GM21515 (cell line): ENCODE measurements at regions not wholly inside any gene's neighbourhood (a gene's known extent, or its start where the extent isn't known, plus 50 kb on each side); places are given as distances from the start of the nearest gene placed in this dataset.
"Not testable (repeated sequence)": the region's sequence is repeated elsewhere in the genome, so short reads cannot be mapped to it uniquely, and the experiment has no call there.

ENCODE experiments used
- ATAC-seq: cut with Tn5 transposase; IDR thresholded peaks from one replicate; pipeline ENCODE4 v1.9.1; 2021; ENCODE audit not compliant: unreplicated experiment

DNA sequence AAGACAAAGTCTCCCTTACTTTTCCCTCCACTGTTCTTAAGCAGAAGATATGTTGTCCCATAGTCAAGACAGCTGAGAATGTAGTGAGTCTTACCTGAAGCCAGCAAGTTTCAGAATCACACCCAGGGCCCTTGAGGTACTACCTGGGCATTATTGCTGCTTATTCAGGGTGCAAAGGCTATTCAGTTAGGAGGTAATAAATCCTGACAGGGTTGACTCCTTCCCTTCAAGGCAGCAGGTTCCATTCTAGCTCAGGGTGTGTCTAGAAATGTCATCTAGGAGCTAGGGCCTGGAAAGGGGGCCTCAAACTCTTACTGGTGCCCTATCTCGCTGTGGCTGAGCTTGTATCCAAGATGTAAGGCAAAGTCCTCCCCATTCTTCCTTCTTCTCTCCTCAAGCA lies 259.0 kb downstream of the FAT4 start:
- no peak for ATAC-seq

- no peak for ATAC-seq
Measured at GRCh38 chr4:125582302-125582701, 267.5 kb downstream of the FAT4 start.

DNA sequence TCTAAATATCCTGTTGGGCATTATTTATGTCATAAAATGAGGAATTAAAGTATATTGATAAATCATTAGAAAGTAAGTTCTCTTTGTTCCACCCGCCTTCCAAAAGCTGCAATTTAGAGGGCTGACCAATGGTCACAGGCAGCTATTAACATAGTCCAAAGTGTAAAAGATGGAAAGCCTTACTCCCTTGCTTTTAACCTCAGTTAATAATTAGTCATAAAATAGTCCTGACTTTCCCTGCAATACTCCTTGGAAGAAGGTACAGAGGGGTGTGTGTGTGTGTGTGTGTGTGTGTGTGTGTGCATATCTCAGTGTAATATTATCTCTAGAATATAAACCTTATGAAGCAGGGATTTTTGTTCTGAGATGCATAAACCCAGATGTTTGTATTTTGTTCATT lies 275.4 kb downstream of the FAT4 start:
- no peak for ATAC-seq

DNA sequence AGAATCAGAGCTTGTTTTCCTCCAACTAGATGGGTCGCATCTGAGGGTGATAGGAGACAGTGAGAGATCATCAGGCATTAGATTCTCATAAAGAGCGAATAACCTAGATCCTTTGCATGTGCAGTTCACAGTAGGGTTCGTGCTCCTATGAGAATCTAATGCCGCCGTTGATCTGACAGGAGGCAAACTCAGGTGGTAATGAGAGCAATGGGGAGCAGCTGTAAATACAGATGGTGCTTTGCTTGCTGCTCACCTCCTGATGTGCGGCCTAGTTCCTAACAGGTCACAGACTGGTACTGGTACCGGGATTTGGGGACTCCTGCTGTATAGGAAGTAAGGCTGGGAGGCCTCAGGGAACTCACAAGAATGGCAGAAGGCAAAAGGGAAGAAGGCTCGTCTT lies 276.5 kb downstream of the FAT4 start:
- ATAC-seq: no peak

DNA sequence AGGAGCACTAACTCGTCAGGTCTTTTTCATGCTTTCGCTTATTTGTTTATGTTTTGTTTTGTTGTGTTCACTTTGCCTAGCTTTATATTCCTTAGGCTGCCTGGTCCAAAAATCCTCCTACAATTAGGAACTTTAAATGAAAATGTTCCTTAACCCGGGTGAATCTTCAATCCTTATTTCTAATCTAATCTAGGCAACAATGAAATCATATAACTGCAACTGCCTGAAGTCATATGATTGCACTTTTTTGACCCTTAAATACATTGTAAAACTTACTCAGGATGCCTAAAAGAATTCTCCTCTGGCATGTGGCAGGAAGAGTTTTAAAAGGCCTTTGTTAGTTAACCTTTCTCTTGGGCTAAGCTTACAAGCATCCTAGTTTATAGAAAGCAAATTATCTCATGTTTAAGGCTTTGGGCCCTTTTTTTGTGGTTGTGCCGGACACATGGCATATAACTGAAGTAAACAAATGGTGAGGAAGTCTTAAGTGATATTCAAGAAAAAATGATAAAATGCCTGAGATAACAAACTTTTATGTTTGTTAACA lies 279.4 kb downstream of the FAT4 start:
- ATAC-seq: no peak

DNA sequence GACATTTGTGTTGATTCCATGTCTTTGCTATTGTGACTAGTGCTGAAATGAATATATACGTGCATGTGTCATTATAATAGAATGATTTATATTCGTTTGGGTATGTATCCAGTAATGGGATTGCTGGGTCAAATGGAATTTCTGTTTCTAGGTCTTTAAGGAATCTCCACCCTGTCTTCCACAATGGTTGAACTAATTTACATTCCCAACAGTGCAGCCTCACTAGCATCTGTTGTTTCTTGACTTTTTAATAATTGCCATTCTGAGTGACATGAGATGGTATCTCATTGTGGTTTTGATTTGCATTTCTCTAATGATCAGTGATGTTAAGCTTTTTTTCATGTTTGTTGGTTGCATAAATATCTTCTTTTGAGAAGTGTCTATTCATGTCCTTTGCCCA lies 291.2 kb downstream of the FAT4 start:
- ATAC-seq: not testable (repeated sequence)

- ATAC-seq: no peak
Measured at GRCh38 chr4:125620066-125620860, 305.5 kb downstream of the FAT4 start.

- ATAC-seq: no peak
Measured at GRCh38 chr4:125624951-125625350, 310.2 kb downstream of the FAT4 start.

DNA sequence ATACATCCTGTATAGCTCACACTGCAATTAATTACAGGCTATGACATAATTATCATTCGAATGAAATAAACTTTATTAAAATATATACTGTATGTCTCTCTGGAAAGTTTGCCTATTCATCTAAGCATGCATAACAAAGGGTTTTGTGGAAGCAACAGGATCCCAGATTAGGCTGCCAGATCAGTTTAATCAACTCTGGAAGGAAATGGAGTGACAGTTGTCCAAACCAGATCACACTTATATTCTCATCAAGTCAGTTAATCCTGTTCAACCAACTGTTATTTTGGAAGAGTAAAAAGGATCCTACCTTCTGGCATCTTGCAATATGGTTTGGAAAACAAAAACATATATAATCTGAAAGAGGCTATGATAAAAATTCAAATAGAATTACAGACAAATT lies 312.2 kb downstream of the FAT4 start:
- ATAC-seq: no peak

DNA sequence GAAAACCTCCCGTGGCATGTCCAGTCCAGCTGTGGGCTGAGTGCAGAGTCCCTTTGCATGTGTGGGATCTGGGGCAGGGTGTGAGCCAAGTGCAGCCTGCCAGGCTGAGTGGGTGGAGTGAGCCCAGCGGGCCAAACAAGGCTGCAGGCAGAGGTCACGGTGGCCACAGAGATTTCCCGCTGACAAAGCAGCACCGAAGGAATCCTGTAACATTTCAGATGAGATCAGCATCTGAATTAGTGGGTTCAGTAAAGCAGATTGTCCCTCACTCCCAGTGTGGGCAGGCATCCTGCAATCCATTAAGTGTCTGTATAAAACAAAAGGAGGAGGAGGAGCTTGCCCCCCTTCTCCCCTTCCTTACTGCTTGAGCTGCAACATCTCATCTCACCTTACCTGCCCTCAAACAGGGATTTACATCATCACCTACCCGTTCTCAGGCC lies 324.4 kb downstream of the FAT4 start:
- no peak for ATAC-seq

GRCh38 chr4:125641611-125642010 lies 326.9 kb downstream of the FAT4 start:
- ATAC-seq: no peak

DNA sequence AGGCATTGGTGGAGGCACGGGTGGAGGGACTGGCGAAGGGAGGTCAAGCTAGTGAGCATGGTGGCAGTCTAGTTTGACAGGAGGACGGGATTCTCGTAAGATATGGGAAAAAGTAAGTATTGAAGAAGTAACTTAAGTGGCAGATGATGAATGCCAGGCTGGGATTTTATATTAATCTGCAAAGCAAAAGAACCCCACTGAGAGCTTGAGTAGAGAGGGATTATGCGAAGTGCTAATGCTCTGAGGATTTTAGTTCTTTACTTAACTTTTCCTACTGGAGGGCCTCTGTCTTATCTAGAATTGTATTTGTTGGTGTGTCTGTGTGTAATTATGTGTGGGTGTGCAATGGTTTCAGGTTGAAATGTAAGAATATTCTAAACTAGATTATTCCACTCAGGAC lies 327.9 kb downstream of the FAT4 start:
- ATAC-seq: no peak

- no peak for ATAC-seq
Measured at GRCh38 chr4:125649452-125649851, 334.7 kb downstream of the FAT4 start.

GRCh38 chr4:125650557-125650956 lies 335.8 kb downstream of the FAT4 start:
- ATAC-seq: no peak

- ATAC-seq: not testable (repeated sequence)
Measured at GRCh38 chr4:125651707-125652357, 337.1 kb downstream of the FAT4 start.

GRCh38 chr4:125658773-125659172 lies 344.0 kb downstream of the FAT4 start:
- no peak for ATAC-seq

DNA sequence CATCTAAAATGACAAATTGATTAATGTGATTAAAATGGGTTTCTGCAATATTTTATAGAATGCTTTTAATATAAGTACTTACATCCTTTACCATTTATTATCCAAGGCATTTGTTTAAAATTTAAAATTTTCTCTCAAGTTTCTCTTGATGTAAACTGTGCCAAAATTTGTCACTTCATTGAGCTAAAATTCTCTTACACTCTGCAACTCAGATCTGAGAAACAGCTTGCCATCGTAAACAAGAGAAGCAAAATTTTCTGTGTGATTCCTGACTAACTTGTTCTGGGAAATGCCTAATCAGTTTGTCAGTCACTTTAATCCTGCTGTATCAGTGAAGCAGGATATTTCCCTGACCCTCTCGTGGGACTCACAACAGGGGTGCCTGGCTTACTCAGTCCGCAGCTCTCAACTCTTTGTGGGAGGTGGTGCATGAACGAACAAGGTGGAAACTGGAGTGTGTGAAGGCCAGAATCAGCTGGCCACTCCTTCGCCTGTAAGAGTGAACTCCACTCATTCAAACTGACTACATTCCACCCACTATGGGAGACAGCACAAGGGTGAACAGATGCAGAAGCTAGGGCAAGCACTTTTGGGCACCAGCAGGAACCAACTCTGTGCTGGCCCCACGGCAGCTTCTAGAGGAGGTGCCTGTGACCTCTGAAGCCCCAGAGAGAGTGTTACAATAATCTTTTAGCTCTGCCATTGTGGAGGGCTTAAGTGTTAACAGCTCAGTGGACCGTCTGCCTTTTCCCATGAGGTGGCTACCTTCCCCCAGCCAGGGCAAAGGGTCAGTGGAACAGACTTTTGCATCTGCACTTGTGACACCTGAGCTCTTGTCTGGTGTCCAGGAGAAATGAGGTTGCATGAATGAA lies 349.4 kb downstream of the FAT4 start:
- ATAC-seq: no peak

DNA sequence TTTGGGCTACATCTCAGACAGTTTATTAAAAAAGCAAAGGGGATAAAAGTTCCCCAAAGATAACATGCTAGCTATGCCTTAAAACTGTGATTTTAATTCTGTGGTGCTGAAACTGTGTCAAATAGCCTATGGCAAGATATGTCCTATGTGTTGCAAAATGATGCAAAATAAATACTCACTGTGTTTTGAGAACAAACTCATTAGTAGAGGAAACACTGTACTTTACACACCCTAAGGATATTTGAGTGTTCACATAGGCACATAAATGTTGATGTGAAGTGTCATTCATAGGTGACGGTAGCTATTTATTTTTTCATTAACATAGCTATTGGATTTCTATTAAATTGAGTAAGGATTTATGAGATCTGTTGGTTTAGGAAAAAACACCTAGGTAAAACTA lies 351.9 kb downstream of the FAT4 start:
- ATAC-seq: no peak

GRCh38 chr4:125676156-125676555 lies 361.4 kb downstream of the FAT4 start:
- no peak for ATAC-seq

GRCh38 chr4:125676583-125676982 lies 361.8 kb downstream of the FAT4 start:
- ATAC-seq: no peak

DNA sequence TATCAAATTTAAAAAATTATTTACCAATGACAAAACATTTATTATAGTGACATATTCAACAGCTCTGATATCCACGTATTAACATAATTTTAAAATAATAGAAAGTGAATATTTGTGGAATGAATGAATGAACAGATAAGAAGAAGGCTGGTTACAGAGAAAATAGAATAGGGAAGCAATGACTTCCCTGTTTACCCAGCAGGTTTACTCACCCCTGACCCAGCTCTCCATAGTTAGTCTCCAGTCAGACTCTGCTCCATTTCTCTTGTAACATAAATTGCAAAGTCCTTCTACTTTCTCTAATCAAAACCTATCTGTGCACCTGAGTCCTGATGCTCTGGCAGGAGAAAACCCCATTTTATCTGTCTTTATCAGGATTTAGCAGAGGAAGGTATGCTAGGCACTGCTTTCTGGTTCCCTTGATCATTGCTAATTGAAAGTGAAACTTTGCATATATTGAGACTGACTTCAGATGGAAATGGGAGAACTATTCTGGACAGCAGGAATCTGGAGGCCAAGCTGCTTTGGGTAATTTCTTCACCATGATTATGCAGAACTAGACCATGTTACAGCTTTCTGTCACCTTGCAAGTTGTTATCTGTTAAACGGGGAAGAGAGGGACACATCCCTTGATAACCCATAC lies 363.0 kb downstream of the FAT4 start:
- ATAC-seq: no peak
